HEK293T (cell line): ENCODE measurements at regions not wholly inside any gene's neighbourhood (a gene's known extent, or its start where the extent isn't known, plus 50 kb on each side); places are given as distances from the start of the nearest gene placed in this dataset.
A peak's percentile ranks its signal among the peaks of the same experiment; 100 is the strongest.

Experiments
- CTCF ChIA-PET: fragments of 350-600 bp; formaldehyde crosslinking; extraction: SDS; loops from one replicate; lab custom pipeline; 2021; ENCODE audit warnings: antibody characterized with exemption, inconsistent platforms; lab: Yijun Ruan, JAX
- POLR2A ChIA-PET: fragments of 350-600 bp; formaldehyde crosslinking; extraction: SDS; loops from one replicate; lab custom pipeline; 2020; ENCODE audit warnings: antibody characterized with exemption, inconsistent platforms; lab: Yijun Ruan, JAX
- DNase-seq: peaks from one replicate; pipeline ENCODE4 v3.0.0; 2012; ENCODE audit warnings: mixed read lengths; ENCODE audit errors: extremely low spot score
- ARNT ChIP-seq: fragments of 450-650 bp; IDR thresholded peaks from 2 replicates; pipeline ENCODE4 v1.6.1; 2017; ENCODE audit warnings: mild to moderate bottlenecking
- BHLHE40 ChIP-seq: fragments of 450-650 bp; IDR thresholded peaks from 2 replicates; pipeline ENCODE4 v1.6.1; 2016; ENCODE audit warnings: mild to moderate bottlenecking, moderate library complexity, borderline replicate concordance
- CTBP1 ChIP-seq: fragments of 450-650 bp; IDR thresholded peaks from 2 replicates; pipeline ENCODE4 v1.6.1; 2016; ENCODE audit warnings: borderline replicate concordance
- ELF4 ChIP-seq: fragments of 450-650 bp; IDR thresholded peaks from 2 replicates; pipeline ENCODE4 v1.6.1; 2017; ENCODE audit warnings: antibody characterized with exemption
- FOXA1 ChIP-seq: fragments of 450-650 bp; IDR thresholded peaks from 2 replicates; pipeline ENCODE4 v1.6.1; 2016; ENCODE audit warnings: mild to moderate bottlenecking
- FOXK2 ChIP-seq: fragments of 450-650 bp; IDR thresholded peaks from 2 replicates; pipeline ENCODE4 v1.6.1; 2016; ENCODE audit warnings: mild to moderate bottlenecking
- FOXM1 ChIP-seq: fragments of 450-650 bp; IDR thresholded peaks from 2 replicates; pipeline ENCODE4 v1.6.1; 2017; ENCODE audit warnings: mild to moderate bottlenecking, borderline replicate concordance
- HDGF ChIP-seq: fragments of 450-650 bp; IDR thresholded peaks from 2 replicates; pipeline ENCODE4 v1.6.1; 2017; ENCODE audit warnings: antibody characterized with exemption, borderline replicate concordance
- L3MBTL2 ChIP-seq: fragments of 450-650 bp; conservative IDR thresholded peaks from 2 replicates; pipeline ENCODE4 v1.6.1; 2016; ENCODE audit warnings: mild to moderate bottlenecking
- LEF1 ChIP-seq: fragments of 450-650 bp; IDR thresholded peaks from 2 replicates; pipeline ENCODE4 v1.6.1; 2017; ENCODE audit warnings: mild to moderate bottlenecking, borderline replicate concordance
- NFRKB ChIP-seq: fragments of 450-650 bp; IDR thresholded peaks from 2 replicates; pipeline ENCODE4 v1.6.1; 2016; ENCODE audit warnings: mild to moderate bottlenecking, moderate library complexity
- SP1 ChIP-seq: fragments of 450-650 bp; IDR thresholded peaks from 2 replicates; pipeline ENCODE4 v1.6.1; 2017
- SUZ12 ChIP-seq: fragments of 450-650 bp; IDR thresholded peaks from 2 replicates; pipeline ENCODE4 v1.6.1; 2016; ENCODE audit warnings: mild to moderate bottlenecking
- TARDBP ChIP-seq: fragments of 450-650 bp; IDR thresholded peaks from 2 replicates; pipeline ENCODE4 v1.6.1; 2016
- ZNF384 ChIP-seq: fragments of 450-650 bp; IDR thresholded peaks from 2 replicates; pipeline ENCODE4 v1.6.1; 2016
- TF ChIP-seq, protein P1 (sequence below): fragments of 450-650 bp; IDR thresholded peaks from 2 replicates; pipeline ENCODE4 v1.6.1; 2016

DNA sequence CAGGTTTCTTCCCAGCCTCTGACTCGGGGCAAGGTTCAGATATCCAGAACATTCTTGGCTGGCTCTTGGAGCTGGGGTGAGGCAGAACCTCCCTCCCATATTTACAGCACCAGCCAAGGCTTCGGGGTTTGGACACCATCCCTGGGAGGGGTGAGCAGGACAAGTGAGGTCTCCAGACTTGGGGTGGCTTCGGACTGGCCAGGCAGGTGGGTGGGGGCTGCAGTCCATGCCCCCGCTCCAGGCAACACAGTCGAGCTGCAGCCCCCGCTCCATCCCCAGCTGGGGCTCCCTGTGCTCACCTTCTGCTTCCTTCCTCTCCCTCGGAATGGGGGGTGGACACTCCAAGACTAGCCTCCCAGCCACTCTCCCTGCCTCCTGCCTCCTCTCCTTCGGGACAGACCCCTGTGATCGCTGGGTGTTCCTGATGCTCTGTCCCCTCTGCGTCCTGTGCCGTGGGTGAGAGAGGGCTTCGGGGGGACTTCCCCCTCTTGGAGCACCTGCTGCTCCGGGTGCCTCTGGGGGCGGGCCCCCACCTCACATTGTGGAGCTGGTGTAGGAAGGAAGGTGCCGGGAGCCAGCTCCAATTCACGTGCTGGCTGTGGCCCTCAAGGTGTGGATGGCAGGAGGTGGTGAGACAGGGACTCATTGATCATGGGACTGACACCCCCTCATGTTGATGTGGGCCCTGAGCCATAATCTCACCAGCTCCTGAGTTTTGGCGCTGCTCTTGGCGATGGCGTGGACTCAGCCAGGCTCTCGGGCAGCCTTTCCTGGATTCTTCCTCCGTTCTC, 189.2 kb downstream of the SEC14L1 start:
- POLR2A ChIA-PET: interaction anchor here (0.5 kb wide), 1 partner anchor 58 kb away, joined by 3 read pairs; no protein-coding TSS in a partner anchor
- DNase-seq: no peak
- CTCF ChIA-PET: interaction anchor here (0.6 to 2.8 kb wide), 6 partner anchors 98 to 242 kb away, joined by 3 to 14 read pairs (median 6); no protein-coding TSS in a partner anchor
- no peak for TF ChIP-seq CTBP1
- TF ChIP-seq NFRKB: no peak
- TF ChIP-seq ELF4: no peak
- TF ChIP-seq FOXA1: no peak
- no peak for TF ChIP-seq ARNT
- TF ChIP-seq FOXK2: no peak
- TF ChIP-seq SP1: no peak

DNA sequence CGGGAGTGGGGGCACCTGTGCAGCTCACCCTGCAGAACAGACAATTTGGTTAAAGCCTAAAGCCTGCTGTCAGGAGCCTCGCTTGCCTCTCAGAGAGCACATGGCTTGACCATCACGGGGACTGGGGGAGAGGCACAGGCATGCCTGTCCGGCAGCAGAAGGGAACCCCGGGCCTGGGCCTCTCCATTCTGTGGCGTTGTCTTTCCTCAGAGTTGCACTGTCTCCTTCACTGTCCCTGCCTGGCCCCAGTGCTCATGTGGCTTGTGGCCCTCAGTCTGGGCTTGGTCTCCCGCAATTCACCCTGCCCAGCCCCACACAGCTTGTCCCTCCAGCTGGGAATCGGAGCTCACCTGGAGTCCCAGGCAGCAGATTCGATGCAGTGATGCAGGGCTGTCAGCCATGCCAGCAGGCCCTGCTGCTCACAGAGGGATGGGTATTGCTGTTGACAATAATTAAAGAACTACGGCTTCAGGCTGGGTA, 189.9 kb downstream of the SEC14L1 start:
- CTCF ChIA-PET: interaction anchor here (0.6 to 2.8 kb wide), 6 partner anchors 19 to 166 kb away, joined by 4 to 14 read pairs (median 8); no protein-coding TSS in a partner anchor
- no peak for DNase-seq
- POLR2A ChIA-PET: interaction anchor here (0.8 kb wide), 1 partner anchor 43 kb away, joined by 3 read pairs; no protein-coding TSS in a partner anchor
- TF ChIP-seq HDGF: no peak
- TF ChIP-seq ARNT: no peak
- no peak for TF ChIP-seq LEF1
- no peak for TF ChIP-seq ELF4
- no peak for TF ChIP-seq FOXM1
- TF ChIP-seq NFRKB: no peak
- no peak for TF ChIP-seq ZNF384
- TF ChIP-seq, protein P1, sequence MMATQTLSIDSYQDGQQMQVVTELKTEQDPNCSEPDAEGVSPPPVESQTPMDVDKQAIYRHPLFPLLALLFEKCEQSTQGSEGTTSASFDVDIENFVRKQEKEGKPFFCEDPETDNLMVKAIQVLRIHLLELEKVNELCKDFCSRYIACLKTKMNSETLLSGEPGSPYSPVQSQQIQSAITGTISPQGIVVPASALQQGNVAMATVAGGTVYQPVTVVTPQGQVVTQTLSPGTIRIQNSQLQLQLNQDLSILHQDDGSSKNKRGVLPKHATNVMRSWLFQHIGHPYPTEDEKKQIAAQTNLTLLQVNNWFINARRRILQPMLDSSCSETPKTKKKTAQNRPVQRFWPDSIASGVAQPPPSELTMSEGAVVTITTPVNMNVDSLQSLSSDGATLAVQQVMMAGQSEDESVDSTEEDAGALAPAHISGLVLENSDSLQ: no peak
- TF ChIP-seq CTBP1: no peak
- no peak for TF ChIP-seq FOXA1
- no peak for TF ChIP-seq SP1
- no peak for TF ChIP-seq SUZ12

DNA sequence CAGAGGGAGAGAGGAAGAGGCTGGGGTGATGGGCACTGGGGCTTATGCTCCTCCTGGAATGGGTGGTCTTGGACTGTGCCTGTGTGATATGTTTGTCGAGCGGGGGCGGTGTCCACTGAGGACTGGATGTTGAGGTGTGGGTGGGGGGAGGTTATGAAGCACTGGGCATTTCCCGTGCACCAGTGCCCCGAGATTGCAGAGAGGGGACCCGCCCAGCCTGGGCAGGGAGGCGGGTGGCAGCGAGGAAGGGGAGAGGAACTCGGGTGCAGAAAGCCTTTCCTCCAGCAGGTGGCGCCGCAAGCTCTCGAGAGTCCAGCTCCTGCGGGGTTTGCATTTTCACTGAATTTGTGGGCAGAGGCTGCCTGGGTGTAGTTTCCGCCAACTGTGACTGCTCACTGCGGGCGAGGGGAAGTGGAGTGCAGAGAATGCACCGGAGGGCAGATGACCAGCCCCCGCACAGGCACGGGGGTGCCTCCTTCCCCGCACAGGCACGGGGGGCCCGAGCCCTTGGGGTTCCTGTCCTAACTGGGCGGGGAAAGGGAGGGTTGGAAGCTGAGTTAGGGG, 190.6 kb downstream of the SEC14L1 start:
- ChIA-PET CTCF (interaction anchor here (0.7 to 2.8 kb wide), 7 partner anchors 15 to 165 kb away, joined by 3 to 14 read pairs (median 7); no protein-coding TSS in a partner anchor), POLR2A (interaction anchor here (0.8 kb wide), 1 partner anchor 43 kb away, joined by 3 read pairs; no protein-coding TSS in a partner anchor)
- TF ChIP-seq ARNT (no peak), FOXA1 (no peak), ELF4 (no peak), L3MBTL2 (no peak), SUZ12 (no peak), CTBP1 (no peak), SP1 (no peak), BHLHE40 (no peak), HDGF (no peak), FOXM1 (no peak)
- peak; percentile 90 for DNase-seq

DNA sequence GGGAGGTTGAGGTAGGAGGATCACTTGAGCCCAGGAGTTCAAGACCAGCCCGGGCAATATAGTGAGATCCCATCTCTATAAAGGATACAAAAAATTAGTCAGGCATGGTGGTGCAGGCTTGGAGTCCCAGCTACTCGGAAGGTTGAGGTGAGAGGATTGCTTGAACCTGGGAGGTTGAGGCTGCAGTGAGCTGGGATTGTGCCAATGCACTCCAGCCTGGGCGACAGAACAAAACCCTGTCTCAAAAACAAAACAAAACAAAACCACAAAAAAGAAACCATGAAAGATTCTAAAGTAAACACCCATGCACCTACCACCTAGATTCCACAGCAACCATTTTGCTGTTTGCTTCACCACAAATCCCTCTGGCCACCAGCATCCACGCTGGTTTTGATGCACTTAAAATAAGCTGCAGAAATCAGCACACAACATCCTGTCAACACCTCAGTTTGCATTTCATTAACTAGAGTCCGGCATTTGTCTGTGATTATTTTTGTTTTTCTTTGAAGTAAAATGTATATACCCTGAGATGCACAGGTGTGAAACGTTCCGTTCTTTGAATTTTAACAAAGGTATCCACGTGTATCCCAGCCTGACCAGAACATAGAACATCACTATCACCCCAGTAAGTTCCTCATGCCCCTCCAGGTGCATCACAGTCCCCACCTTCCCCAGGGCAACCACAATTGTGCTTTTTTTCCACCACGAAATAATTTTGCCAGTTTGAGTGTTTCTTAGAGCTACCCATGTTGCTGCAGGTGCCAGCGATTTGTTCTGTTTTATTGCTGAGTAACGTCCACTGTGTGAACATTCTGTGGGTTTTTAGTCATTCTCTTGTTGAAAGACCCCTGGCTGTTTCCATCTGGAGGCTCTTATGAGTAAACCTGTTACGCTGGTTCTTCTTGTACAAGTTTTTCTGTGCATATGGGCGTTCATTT, 191.5 kb downstream of the SEC14L1 start:
- no peak for TF ChIP-seq ARNT
- no peak for TF ChIP-seq TARDBP
- TF ChIP-seq BHLHE40: no peak
- ChIA-PET POLR2A (interaction anchor here (0.7 kb wide), 1 partner anchor 9 kb away, joined by 3 read pairs; no protein-coding TSS in a partner anchor), CTCF (interaction anchor here (1.0 to 2.8 kb wide), 6 partner anchors 14 to 164 kb away, joined by 4 to 14 read pairs (median 8); no protein-coding TSS in a partner anchor)
- DNase-seq: no peak

DNA sequence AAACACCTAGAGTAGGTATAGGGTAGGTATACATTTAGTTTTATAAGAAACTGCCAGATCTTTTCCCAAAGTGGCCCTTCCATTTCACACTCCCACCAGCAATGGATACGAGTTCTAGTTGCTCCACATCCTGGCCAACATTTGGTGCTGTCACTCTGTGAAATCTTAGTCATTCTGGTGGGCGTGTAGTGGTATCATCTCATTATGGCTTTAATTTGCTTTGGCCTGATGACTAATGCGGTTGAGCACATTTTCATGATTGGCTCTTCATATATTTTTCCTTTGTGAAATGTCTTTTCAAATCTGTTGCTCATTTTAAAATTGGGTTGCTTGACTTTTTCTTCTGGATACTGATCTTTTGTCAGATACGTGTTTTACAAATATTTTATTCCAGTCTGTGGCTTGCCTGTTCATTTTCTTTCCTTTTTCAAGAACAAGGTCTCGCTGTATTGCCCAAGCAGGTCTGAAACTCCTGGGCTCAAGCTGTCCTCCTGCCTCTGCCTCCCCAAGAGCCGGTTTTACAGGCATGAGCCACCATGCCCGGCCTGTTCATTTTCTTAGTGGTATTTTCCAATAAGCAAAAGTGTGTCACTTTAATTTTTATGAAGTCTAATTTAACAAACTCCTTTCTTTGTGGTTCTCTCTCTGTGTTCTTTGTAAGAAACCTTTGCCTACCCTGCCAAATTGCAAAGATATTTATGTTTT, 192.4 kb downstream of the SEC14L1 start:
- no peak for DNase-seq
- POLR2A ChIA-PET: no interaction called here
- CTCF ChIA-PET: interaction anchor here (0.7 to 2.8 kb wide), 2 partner anchors 97 to 103 kb away, joined by 3 to 13 read pairs; no protein-coding TSS in a partner anchor
- no peak for TF ChIP-seq SUZ12
- TF ChIP-seq NFRKB: no peak
- TF ChIP-seq ARNT: no peak
- no peak for TF ChIP-seq L3MBTL2
- TF ChIP-seq ZNF384: no peak
- TF ChIP-seq FOXA1: no peak
- no peak for TF ChIP-seq LEF1
- TF ChIP-seq CTBP1: no peak
- TF ChIP-seq, protein P1: no peak
- TF ChIP-seq FOXM1: no peak
- TF ChIP-seq TARDBP: no peak
